ENCODE measurements at regions not wholly inside any gene's neighbourhood (a gene's known extent, or its start where the extent isn't known, plus 50 kb on each side); places are given as distances from the start of the nearest gene placed in this dataset.

DNA sequence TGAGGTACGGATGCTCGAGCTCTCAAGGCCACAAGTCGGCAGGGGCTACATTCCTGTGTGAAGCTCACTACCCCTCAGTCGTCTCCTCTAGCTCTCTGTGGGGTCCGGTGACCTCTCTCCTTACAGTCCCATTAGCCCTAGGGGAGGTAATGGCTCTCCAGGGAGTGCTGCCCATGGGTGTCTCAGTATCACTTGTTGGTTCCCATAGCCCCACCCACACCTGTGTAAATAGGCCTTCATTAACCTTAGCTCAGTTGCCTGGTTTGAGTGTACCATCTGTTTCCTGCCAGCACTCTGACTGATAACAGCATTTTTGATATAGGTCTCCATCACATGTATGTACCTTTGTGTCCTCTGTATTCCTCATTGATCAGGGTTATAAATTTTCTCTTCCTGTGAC, 133.2 kb upstream of the KCNJ15 start:
- POLR2A ChIA-PET (ENCODE audit: unreplicated experiment) = no interaction called here
- dilution Hi-C loops (cut with HindIII; ENCODE audit: low sequenced_read_pairs, unreplicated experiment) = no loop called here
- H4K91ac ChIP-seq (ENCODE audit: insufficient read depth, low read depth, low read length) = no peak overlapping the region

More for the DNA sequence above, 133.2 kb upstream of the KCNJ15 start:
- Histone ChIP-seq H2BK120ac (ENCODE audit: low read depth, low read length) (no peak overlapping the region), H3K9ac (ENCODE audit: low read depth, low read length) (no peak overlapping the region), H2AK9ac (replicated peaks; ENCODE audit: low read depth, low read length, poor library complexity) (no peak overlapping the region), H4K5ac (ENCODE audit: low read depth, low read length) (no peak overlapping the region), H4K8ac (ENCODE audit: low read depth in 2 of 2, low read length in 2 of 2) (no peak overlapping the region), H3K4me1 (ENCODE audit: control insufficient read depth, insufficient read depth, low read length) (no peaks in the 10 kb centered on the region), H2AFZ (replicated peaks; ENCODE audit: low read length, poor library complexity) (no peak overlapping the region), H3K4me2 (ENCODE audit: low read depth, low read length) (no peak overlapping the region), H3K9me1 (ENCODE audit: insufficient read depth, low read length) (no peaks in the 10 kb centered on the region), H3K23ac (ENCODE audit: low read depth, low read length) (no peak overlapping the region), H2BK20ac (ENCODE audit: low read depth, low read length) (no peak overlapping the region), H3K27ac (ENCODE audit: insufficient read depth, low read length) (no peak overlapping the region), H3K4ac (ENCODE audit: low read depth, low read length) (no peak overlapping the region), H3K56ac (ENCODE audit: extremely low read depth, insufficient read depth, low read length) (no peak overlapping the region), H3K4me3 (ENCODE audit: insufficient read depth, low read depth, low read length) (no peak overlapping the region), H2BK5ac (ENCODE audit: low read depth, low read length, poor library complexity, severe bottlenecking) (no peak overlapping the region), H3K27me3 (ENCODE audit: control insufficient read depth, insufficient read depth, low read length) (peaks cover 9% of the 10 kb centered on the region), H3K14ac (replicated peaks; ENCODE audit: low read depth, low read length) (no peak overlapping the region), H3K36me3 (ENCODE audit: control insufficient read depth, insufficient read depth, low read length) (no peaks in the 10 kb centered on the region), H3K79me1 (ENCODE audit: low read depth in 1 of 2, low read length in 2 of 2) (no peaks in the 10 kb centered on the region), H3K9me3 (ENCODE audit: control insufficient read depth, insufficient read depth, low read length) (no peaks in the 10 kb centered on the region), H4K20me1 (ENCODE audit: insufficient read depth, low read length) (no peaks in the 10 kb centered on the region), H2AK5ac (ENCODE audit: low read depth, low read length) (no peak overlapping the region), H2BK15ac (ENCODE audit: low read depth, low read length) (no peak overlapping the region), H3K18ac (ENCODE audit: low read depth, low read length) (no peak overlapping the region)
- in situ Hi-C loops (cut with MboI; ENCODE audit: low sequenced_read_pairs) = no loop called here
- WGBS, 2 experiments (ENCODE audit: extremely low coverage in 2 of 2, insufficient read length in 1 of 2) = no CpG with 5 or more reads among the region's 5 CpGs
- ATAC-seq (ENCODE audit: low read depth) (no peak), DNase-seq (no peak)
- TF ChIP-seq, protein P1, sequence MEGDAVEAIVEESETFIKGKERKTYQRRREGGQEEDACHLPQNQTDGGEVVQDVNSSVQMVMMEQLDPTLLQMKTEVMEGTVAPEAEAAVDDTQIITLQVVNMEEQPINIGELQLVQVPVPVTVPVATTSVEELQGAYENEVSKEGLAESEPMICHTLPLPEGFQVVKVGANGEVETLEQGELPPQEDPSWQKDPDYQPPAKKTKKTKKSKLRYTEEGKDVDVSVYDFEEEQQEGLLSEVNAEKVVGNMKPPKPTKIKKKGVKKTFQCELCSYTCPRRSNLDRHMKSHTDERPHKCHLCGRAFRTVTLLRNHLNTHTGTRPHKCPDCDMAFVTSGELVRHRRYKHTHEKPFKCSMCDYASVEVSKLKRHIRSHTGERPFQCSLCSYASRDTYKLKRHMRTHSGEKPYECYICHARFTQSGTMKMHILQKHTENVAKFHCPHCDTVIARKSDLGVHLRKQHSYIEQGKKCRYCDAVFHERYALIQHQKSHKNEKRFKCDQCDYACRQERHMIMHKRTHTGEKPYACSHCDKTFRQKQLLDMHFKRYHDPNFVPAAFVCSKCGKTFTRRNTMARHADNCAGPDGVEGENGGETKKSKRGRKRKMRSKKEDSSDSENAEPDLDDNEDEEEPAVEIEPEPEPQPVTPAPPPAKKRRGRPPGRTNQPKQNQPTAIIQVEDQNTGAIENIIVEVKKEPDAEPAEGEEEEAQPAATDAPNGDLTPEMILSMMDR (conservative IDR thresholded peaks at IDR 0.05; ENCODE audit: low read depth, low read length) = no peak
- TF ChIP-seq CEBPB (IDR thresholded peaks at IDR 0.05; ENCODE audit: low read depth, low read length) = no peak
- no peak for TF ChIP-seq MAFK (IDR thresholded peaks at IDR 0.05; ENCODE audit: low read depth, low read length)
- TF ChIP-seq SMC3 (IDR thresholded peaks at IDR 0.05; ENCODE audit: low read depth, low read length) = no peak
- no peak for TF ChIP-seq BHLHE40 (IDR thresholded peaks at IDR 0.05; ENCODE audit: low read depth, low read length)
- no peak for TF ChIP-seq MXI1 (IDR thresholded peaks at IDR 0.05; ENCODE audit: borderline replicate concordance, low read depth, low read length)
- no peak for TF ChIP-seq NFE2L2 (IDR thresholded peaks at IDR 0.05; ENCODE audit: low read depth, low read length)
- TF ChIP-seq CHD1 (IDR thresholded peaks at IDR 0.05; ENCODE audit: low read depth, low read length) = no peak
- intact Hi-C loops (cut with micrococcal nuclease) = no loop called here
- CTCF ChIA-PET = no interaction called here
- BruUV-seq (replicated peaks) = no TSS peak

Measured in IMR-90 (cell line).